RWPE1 (cell line): ENCODE measurements at regions not wholly inside any gene's neighbourhood (a gene's known extent, or its start where the extent isn't known, plus 50 kb on each side); places are given as distances from the start of the nearest gene placed in this dataset.

Experiments
- CTCF ChIA-PET: fragments of 350-600 bp; sonication (Branson Sonifier 250); formaldehyde crosslinking; extraction: SDS; loops from one replicate; lab custom pipeline; 2021; lab: Yijun Ruan, JAX
- POLR2A ChIA-PET: fragments of 400-600 bp; formaldehyde crosslinking; extraction: SDS; loops from one replicate; lab custom pipeline; 2020; ENCODE audit warnings: antibody characterized with exemption; ENCODE audit not compliant: low non-redundant PET; lab: Yijun Ruan, JAX
- DNase-seq: peaks from one replicate; pipeline ENCODE4 v3.0.0; 2012; ENCODE audit warnings: low spot score
- H3K27ac ChIP-seq: fragments of 450-650 bp; 2 replicates; pipeline ENCODE4 v1.5.1; 2017
- TF ChIP-seq, protein P1 (sequence below): fragments of 450-650 bp; conservative IDR thresholded peaks from 2 replicates; pipeline ENCODE4 v1.5.1; 2017; ENCODE audit warnings: low read depth, mild to moderate bottlenecking

DNA sequence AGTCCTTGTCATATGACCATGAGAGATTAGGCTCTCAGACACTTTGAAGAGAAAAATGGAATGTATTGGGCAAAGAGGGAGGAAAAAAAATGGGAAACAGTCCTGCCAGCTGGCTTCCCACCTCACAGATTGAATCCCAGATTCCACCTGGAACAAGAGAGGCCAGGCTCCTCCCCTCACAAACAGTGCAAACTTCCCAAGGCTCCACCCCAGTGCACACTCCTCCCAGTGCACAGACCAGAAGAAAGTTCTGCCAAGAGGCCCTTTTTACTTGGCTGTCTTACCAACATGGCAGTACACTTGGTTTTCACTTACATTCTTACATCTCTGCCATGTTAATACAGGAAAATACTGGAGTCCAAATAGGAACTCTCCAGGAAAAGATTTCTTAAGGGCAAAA is 202.3 kb downstream of the AHR start:
- DNase-seq = no peak
- ChIA-PET POLR2A (no interaction called here), CTCF (no interaction called here)
- H3K27ac ChIP-seq = no peak overlapping the region
- TF ChIP-seq, protein P1, sequence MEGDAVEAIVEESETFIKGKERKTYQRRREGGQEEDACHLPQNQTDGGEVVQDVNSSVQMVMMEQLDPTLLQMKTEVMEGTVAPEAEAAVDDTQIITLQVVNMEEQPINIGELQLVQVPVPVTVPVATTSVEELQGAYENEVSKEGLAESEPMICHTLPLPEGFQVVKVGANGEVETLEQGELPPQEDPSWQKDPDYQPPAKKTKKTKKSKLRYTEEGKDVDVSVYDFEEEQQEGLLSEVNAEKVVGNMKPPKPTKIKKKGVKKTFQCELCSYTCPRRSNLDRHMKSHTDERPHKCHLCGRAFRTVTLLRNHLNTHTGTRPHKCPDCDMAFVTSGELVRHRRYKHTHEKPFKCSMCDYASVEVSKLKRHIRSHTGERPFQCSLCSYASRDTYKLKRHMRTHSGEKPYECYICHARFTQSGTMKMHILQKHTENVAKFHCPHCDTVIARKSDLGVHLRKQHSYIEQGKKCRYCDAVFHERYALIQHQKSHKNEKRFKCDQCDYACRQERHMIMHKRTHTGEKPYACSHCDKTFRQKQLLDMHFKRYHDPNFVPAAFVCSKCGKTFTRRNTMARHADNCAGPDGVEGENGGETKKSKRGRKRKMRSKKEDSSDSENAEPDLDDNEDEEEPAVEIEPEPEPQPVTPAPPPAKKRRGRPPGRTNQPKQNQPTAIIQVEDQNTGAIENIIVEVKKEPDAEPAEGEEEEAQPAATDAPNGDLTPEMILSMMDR = no peak

DNA sequence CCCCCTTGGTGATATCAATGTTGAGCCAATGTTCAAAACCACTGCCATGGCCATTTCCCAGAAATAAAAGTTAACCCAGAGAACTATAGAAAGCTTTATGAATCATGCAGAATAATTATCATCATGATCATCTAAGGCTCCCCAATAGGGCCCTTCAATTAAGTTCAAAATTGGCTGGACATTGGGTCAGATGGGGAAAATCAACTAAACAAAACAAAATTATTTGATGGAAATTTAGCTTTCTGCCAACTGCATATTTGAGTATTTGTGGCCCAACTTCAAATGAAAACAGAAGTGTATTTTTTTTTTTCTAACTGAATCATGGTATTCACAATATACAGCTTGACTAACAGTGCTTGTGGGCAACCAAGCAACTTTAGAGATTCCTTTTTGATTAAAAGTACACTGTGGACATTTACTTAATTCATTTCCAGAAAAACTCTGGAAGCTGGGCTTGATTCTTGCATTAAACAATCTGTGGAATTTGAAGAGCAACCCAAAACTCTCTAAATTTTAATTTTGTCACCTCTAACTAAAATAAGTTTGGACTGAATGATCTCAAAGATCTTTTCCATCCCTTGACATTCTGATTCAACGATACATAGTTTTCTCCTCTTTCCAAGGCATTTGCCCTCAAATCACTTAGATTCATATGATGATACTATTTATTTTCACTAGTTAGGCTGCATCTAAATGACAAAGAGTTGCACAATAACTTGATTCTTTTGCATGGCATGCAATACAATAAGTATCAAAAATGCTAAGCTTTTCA is 203.2 kb downstream of the AHR start:
- TF ChIP-seq, protein P1 = no peak
- CTCF ChIA-PET = interaction anchor here (0.5 kb wide), 1 partner anchor 45 kb away, joined by 3 read pairs; no protein-coding TSS in a partner anchor
- DNase-seq = no peak
- POLR2A ChIA-PET = no interaction called here
- no peak overlapping the region for H3K27ac ChIP-seq

DNA sequence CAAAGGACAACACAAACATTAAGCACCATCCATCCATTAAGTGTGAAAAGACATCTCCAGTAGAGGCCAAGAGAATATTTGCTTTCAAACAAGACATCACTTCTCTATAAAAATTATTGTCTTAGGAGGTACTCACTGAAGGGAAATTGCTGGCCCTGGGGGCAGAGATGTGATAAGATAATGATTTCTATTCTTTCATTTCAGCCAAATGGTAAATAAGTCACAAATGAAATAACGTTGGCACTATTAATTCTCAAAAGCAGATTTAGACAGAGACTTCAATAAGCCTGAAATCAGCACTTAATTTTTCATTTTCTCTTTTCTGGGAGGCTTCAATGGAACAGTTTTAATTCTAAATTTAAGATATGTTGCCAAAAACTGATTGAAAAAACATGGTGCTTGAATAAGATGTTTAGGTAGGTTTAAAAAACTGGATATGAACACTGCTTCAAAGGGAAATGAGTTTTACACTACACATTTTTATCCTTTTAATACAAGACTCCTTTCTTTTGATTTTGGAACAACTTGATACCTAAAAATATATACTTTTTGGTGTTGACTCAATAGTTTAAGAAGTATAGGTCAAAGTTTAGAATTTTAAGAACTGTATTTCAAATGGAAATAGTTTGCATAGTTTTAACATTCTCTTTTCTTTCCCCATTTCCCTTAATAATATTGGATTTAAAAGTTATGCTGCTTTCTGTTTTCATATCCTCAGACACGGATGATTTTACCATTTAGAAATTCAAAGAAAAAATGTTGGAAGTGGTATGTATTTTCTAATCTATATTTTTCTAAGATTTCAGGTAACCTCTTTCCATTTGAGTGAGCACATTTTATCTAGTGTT is 204.0 kb downstream of the AHR start:
- no peak overlapping the region for H3K27ac ChIP-seq
- no peak for DNase-seq
- CTCF ChIA-PET = interaction anchor here (0.5 kb wide), 1 partner anchor 44 kb away, joined by 3 read pairs; no protein-coding TSS in a partner anchor
- POLR2A ChIA-PET = no interaction called here
- TF ChIP-seq, protein P1 = no peak

- ChIA-PET POLR2A (no interaction called here), CTCF (no interaction called here)
- no peak for DNase-seq
- TF ChIP-seq, protein P1 = no peak
- no peak overlapping the region for H3K27ac ChIP-seq
Measured at GRCh38 chr7:17506095-17506494, 207.6 kb downstream of the AHR start.

- POLR2A ChIA-PET = no interaction called here
- no peak for DNase-seq
- CTCF ChIA-PET = no interaction called here
- TF ChIP-seq, protein P1 = no peak
- no peak overlapping the region for H3K27ac ChIP-seq
Measured at GRCh38 chr7:17506596-17506995, 208.1 kb downstream of the AHR start.

- POLR2A ChIA-PET = no interaction called here
- no peak for DNase-seq
Measured at GRCh38 chr7:17507717-17508116, 209.3 kb downstream of the AHR start.

More at GRCh38 chr7:17507717-17508116, 209.3 kb downstream of the AHR start:
- CTCF ChIA-PET = no interaction called here
- no peak overlapping the region for H3K27ac ChIP-seq
- TF ChIP-seq, protein P1 = no peak
